Loucy (cell line): ENCODE measurements at regions not wholly inside any gene's neighbourhood (a gene's known extent, or its start where the extent isn't known, plus 50 kb on each side); places are given as distances from the start of the nearest gene placed in this dataset.

ENCODE experiments used
- CTCF ChIP-seq: fragments of 200-600 bp; sonication (generic); conservative IDR thresholded peaks from 2 replicates; pipeline ENCODE4 v1.5.1; 2014; ENCODE audit warnings: mild to moderate bottlenecking, antibody characterized with exemption, low read length
- EZH2phosphoT487 ChIP-seq: fragments of 200-600 bp; IDR thresholded peaks from 2 replicates; pipeline ENCODE4 v1.6.1; 2018; ENCODE audit warnings: antibody characterized with exemption, mild to moderate bottlenecking, moderate library complexity, borderline replicate concordance

GRCh38 chr14:104399432-104400155 lies 180.0 kb upstream of the C14orf180 start:
- peak; percentile 38 for TF ChIP-seq CTCF
- TF ChIP-seq EZH2phosphoT487 = no peak
